Activated T-helper 2 cell treated with anti-CD3 and anti-CD28 coated beads, Interferon-gamma antibody, Interleukin-2, Interleukin-4, amounts not matched to agents 10 μg/mL and 5 μg/mL and 100 μg/mL, durations not matched to agents 14 hours and 24 hours and 36 hours (primary cell): ENCODE measurements at regions not wholly inside any gene's neighbourhood (a gene's known extent, or its start where the extent isn't known, plus 50 kb on each side); places are given as distances from the start of the nearest gene placed in this dataset.
A peak's percentile ranks its signal among the peaks of the same experiment; 100 is the strongest.

Experiments
- DNase-seq: peaks from one replicate; pipeline ENCODE4 v3.0.0; 2021; ENCODE audit warnings: low spot score
- H3K27ac Mint-ChIP-seq: one replicate; pipeline ENCODE4 v1.8.0; 2021; ENCODE audit warnings: mixed read lengths
- H3K27me3 Mint-ChIP-seq: one replicate; pipeline ENCODE4 v1.8.0; 2021; ENCODE audit warnings: low read depth, mixed read lengths
- H3K36me3 Mint-ChIP-seq: one replicate; pipeline ENCODE4 v1.8.0; 2021; ENCODE audit warnings: low read depth, mixed read lengths
- H3K4me1 Mint-ChIP-seq: one replicate; pipeline ENCODE4 v1.8.0; 2021; ENCODE audit warnings: low read depth, mixed read lengths
- H3K4me3 Mint-ChIP-seq: one replicate; pipeline ENCODE4 v1.8.0; 2021; ENCODE audit warnings: low read depth, mild to moderate bottlenecking, moderate library complexity, mixed read lengths
- H3K9me3 Mint-ChIP-seq: one replicate; pipeline ENCODE4 v1.8.0; 2021; ENCODE audit warnings: mixed read lengths
- intact Hi-C: fragments of 100-400 bp; cut with micrococcal nuclease; formaldehyde crosslinking; loops from one replicate; pipeline ENCODE4 v1.15.1; 2023

DNA sequence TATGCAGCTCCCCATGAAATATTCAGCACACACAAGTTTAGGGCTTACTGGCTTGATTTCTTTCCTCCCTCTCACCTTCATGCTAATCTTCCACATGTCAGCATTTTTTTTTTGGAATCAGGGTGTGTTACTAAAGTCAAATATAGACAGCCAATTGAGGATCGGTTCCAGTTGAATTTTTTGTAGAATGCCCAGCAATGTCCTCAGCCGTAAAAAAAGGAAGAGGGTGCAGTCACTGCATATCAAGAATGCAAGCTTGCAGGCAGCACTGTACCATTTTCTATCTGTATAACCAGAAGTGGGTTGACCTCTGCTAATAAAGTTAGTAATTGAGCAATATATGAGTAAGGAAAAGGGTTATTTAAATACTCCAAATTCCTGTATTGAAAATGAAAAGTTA, 51.4 kb upstream of the CHMP2B start:
- DNase-seq = no peak
- Mint-ChIP-seq H3K36me3 (no peaks in the 10 kb centered on the region), H3K4me3 (no peak overlapping the region), H3K27ac (no peak overlapping the region), H3K9me3 (no peaks in the 10 kb centered on the region), H3K27me3 (peaks cover 2% of the 10 kb centered on the region), H3K4me1 (no peaks in the 10 kb centered on the region)
- intact Hi-C loops = no loop called here

GRCh38 chr3:87173776-87174175, 53.3 kb upstream of the CHMP2B start:
- DNase-seq = no peak
- Mint-ChIP-seq H3K36me3 (no peaks in the 10 kb centered on the region), H3K27me3 (peaks cover 2% of the 10 kb centered on the region), H3K4me1 (no peaks in the 10 kb centered on the region), H3K9me3 (no peaks in the 10 kb centered on the region), H3K27ac (no peak overlapping the region), H3K4me3 (no peak overlapping the region)
- intact Hi-C loops = no loop called here

- DNase-seq = no peak
- no peak overlapping the region for H3K4me3 Mint-ChIP-seq
- H3K27me3 Mint-ChIP-seq = peaks cover 4% of the 10 kb centered on the region
- H3K27ac Mint-ChIP-seq = no peak overlapping the region
- no peaks in the 10 kb centered on the region for H3K36me3 Mint-ChIP-seq
- H3K4me1 Mint-ChIP-seq = no peaks in the 10 kb centered on the region
- H3K9me3 Mint-ChIP-seq = no peaks in the 10 kb centered on the region
- intact Hi-C loops = no loop called here
Observed at GRCh38 chr3:87173071-87173470, 54.0 kb upstream of the CHMP2B start.

- DNase-seq = no peak
- Mint-ChIP-seq H3K36me3 (no peaks in the 10 kb centered on the region), H3K4me1 (peaks cover 3% of the 10 kb centered on the region), H3K27ac (no peak overlapping the region), H3K9me3 (no peaks in the 10 kb centered on the region), H3K27me3 (peaks cover 10% of the 10 kb centered on the region), H3K4me3 (peak overlapping the region; percentile 2)
- intact Hi-C loops = loop anchor here (1.0 to 2.0 kb wide), 2 partner anchors 197 to 393 kb away; no protein-coding TSS in a partner anchor
Observed at GRCh38 chr3:87167628-87168456, 59.3 kb upstream of the CHMP2B start.

GRCh38 chr3:87164245-87164644, 62.9 kb upstream of the CHMP2B start:
- H3K9me3 Mint-ChIP-seq = no peaks in the 10 kb centered on the region
- H3K27me3 Mint-ChIP-seq = peaks cover 10% of the 10 kb centered on the region
- no peaks in the 10 kb centered on the region for H3K36me3 Mint-ChIP-seq
- peaks cover 3% of the 10 kb centered on the region for H3K4me1 Mint-ChIP-seq
- intact Hi-C loops = no loop called here
- H3K27ac Mint-ChIP-seq = no peak overlapping the region
- no peak overlapping the region for H3K4me3 Mint-ChIP-seq
- DNase-seq = no peak

DNA sequence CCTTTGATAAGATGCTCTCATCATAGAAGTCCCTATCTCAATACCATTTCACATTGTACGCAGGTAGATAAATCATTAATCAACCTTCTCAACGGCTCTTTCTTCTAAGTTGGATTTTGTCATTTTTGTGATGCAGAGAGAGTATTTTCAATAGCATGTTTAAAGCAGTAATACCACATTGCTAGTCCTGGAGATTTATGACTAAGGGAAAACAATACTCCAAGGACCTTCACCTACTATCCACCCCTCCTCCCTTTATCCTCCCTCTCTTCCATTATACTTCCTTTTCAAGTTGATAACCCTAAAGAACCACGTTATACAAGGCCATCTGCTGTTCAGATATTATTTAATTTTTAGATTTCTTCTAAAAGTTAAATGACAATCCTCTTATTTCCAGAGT, 65.3 kb upstream of the CHMP2B start:
- no peak for DNase-seq
- Mint-ChIP-seq H3K9me3 (no peaks in the 10 kb centered on the region), H3K27ac (no peak overlapping the region), H3K4me1 (no peaks in the 10 kb centered on the region), H3K4me3 (no peak overlapping the region), H3K36me3 (no peaks in the 10 kb centered on the region), H3K27me3 (peaks cover 8% of the 10 kb centered on the region)
- intact Hi-C loops = no loop called here

- intact Hi-C loops = no loop called here
Observed at GRCh38 chr3:87161417-87161816, 65.7 kb upstream of the CHMP2B start.

DNA sequence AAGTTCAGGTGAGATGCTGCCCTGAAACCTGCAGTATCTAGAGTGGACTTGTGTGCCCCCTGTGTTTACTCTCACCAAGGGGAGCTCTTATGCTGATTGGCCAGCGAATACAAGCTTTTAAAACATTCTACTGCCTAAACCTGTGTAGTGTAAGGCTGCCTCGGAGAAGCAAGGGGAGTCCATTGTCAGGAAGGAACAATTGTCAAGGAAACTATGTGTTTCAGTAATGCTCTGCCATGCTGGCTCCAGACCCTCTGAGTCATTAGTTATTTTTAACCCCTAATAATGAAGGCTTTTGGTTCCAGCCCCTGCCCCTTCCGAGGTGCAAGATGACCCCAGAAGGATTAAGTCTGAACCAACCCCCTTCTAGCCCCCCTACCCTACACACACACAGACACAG, 66.1 kb upstream of the CHMP2B start:
- H3K36me3 Mint-ChIP-seq = no peaks in the 10 kb centered on the region
- H3K4me1 Mint-ChIP-seq = no peaks in the 10 kb centered on the region
- no peak overlapping the region for H3K4me3 Mint-ChIP-seq
- intact Hi-C loops = no loop called here
- H3K27me3 Mint-ChIP-seq = peaks cover 3% of the 10 kb centered on the region
- DNase-seq = no peak
- no peak overlapping the region for H3K27ac Mint-ChIP-seq
- no peaks in the 10 kb centered on the region for H3K9me3 Mint-ChIP-seq

More at GRCh38 chr3:87161417-87161816, 65.7 kb upstream of the CHMP2B start:
- Mint-ChIP-seq H3K27ac (no peak overlapping the region), H3K4me3 (no peak overlapping the region), H3K4me1 (no peaks in the 10 kb centered on the region), H3K27me3 (peaks cover 5% of the 10 kb centered on the region), H3K36me3 (no peaks in the 10 kb centered on the region), H3K9me3 (no peaks in the 10 kb centered on the region)
- no peak for DNase-seq

- intact Hi-C loops = no loop called here
- Mint-ChIP-seq H3K4me1 (no peaks in the 10 kb centered on the region), H3K27ac (no peak overlapping the region), H3K36me3 (no peaks in the 10 kb centered on the region), H3K4me3 (no peak overlapping the region), H3K9me3 (no peaks in the 10 kb centered on the region), H3K27me3 (no peaks in the 10 kb centered on the region)
- no peak for DNase-seq
Observed at GRCh38 chr3:87158823-87159222, 68.3 kb upstream of the CHMP2B start.

DNA sequence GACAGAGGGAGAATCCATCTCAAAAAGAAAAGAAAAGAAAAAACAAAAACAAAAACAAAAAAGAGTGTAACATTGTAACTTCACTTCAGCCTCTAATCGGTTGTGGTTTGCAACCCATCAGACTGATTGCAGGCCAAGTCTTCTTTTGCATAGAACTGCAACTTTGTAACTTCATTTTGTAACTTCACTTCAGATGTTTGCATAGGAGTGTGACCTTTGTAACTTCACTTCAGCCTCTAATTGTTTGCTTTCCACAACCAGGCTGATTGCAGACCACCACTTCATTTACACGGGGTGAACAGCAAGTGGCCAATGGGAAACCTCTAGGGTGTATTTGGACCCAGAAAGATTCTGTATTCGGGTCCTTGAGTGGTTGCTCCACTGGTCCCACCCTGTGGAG, 79.1 kb upstream of the CHMP2B start:
- Mint-ChIP-seq H3K4me1 (no peaks in the 10 kb centered on the region), H3K4me3 (no peak overlapping the region), H3K27me3 (no peaks in the 10 kb centered on the region), H3K27ac (no peak overlapping the region), H3K36me3 (no peaks in the 10 kb centered on the region), H3K9me3 (peaks cover 11% of the 10 kb centered on the region)
- intact Hi-C loops = no loop called here
- DNase-seq = no peak

- Mint-ChIP-seq H3K4me3 (no peak overlapping the region), H3K27me3 (no peaks in the 10 kb centered on the region), H3K27ac (no peak overlapping the region), H3K36me3 (no peaks in the 10 kb centered on the region), H3K4me1 (no peaks in the 10 kb centered on the region), H3K9me3 (peaks cover 11% of the 10 kb centered on the region)
- DNase-seq = no peak
- intact Hi-C loops = no loop called here
Observed at GRCh38 chr3:87147562-87147961, 79.5 kb upstream of the CHMP2B start.

- H3K9me3 Mint-ChIP-seq = peaks cover 20% of the 10 kb centered on the region
- H3K4me3 Mint-ChIP-seq = no peak overlapping the region
- no peaks in the 10 kb centered on the region for H3K27me3 Mint-ChIP-seq
- no peaks in the 10 kb centered on the region for H3K36me3 Mint-ChIP-seq
- intact Hi-C loops = no loop called here
- H3K4me1 Mint-ChIP-seq = no peaks in the 10 kb centered on the region
- no peak overlapping the region for H3K27ac Mint-ChIP-seq
- no peak for DNase-seq
Observed at GRCh38 chr3:87145553-87145952, 81.6 kb upstream of the CHMP2B start.

DNA sequence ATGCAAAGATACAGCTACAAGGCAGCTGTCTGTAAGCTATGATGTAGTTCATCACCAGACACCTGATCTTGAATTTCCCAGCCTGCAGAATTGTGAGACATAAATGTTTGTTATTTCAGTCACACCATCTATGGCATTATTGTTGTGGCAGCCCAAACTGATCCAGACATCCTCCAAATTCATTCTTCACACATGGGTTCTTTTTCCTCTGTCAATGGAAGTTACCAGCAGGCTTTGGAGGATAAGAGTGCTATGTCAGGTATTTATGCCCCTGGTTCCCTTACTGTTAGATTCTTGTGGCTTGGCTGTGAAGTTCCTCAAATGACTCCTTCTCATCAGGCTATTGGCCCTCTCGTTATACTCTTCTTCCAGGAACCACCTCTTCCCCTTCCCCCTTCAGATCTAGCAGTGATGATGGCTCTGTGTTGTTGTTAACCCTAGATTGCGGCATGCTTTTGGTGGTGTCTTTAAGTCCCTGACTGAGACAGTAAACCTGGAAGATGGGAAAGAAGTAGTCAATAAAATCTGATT, 91.0 kb upstream of the CHMP2B start:
- no peak for DNase-seq
- Mint-ChIP-seq H3K27me3 (no peaks in the 10 kb centered on the region), H3K9me3 (no peaks in the 10 kb centered on the region), H3K27ac (no peak overlapping the region), H3K4me3 (no peak overlapping the region), H3K36me3 (no peaks in the 10 kb centered on the region), H3K4me1 (no peaks in the 10 kb centered on the region)
- intact Hi-C loops = no loop called here
